ENCODE measurements at regions not wholly inside any gene's neighbourhood (a gene's known extent, or its start where the extent isn't known, plus 50 kb on each side); places are given as distances from the start of the nearest gene placed in this dataset.

- no peak for ATAC-seq
- TF ChIP-seq CTCF (IDR thresholded peaks at IDR 0.05) (no peak), TCF7L2 (IDR thresholded peaks at IDR 0.05; ENCODE audit: low read depth, low read length) (no peak), SIN3A (IDR thresholded peaks at IDR 0.05; ENCODE audit: borderline replicate concordance, insufficient read depth, low read depth, low read length) (no peak), REST (IDR thresholded peaks at IDR 0.05; ENCODE audit: insufficient read depth in 1 of 2, low read depth in 2 of 2, low read length in 1 of 2) (no peak), POLR2AphosphoS5 (IDR thresholded peaks at IDR 0.05; ENCODE audit: low read depth, low read length) (no peak)
- DNase-seq (ENCODE audit: low read depth, low spot score) = no peak
- no peak overlapping the region for H3K27ac ChIP-seq (ENCODE audit: low read length)
- no peaks in the 10 kb centered on the region for H3K27me3 ChIP-seq (ENCODE audit: control insufficient read depth, insufficient read depth, low read length)
- ChIA-PET CTCF (no interaction called here), POLR2A (no interaction called here)
- H3K36me3 ChIP-seq (ENCODE audit: control insufficient read depth, insufficient read depth, low read length) = no peaks in the 10 kb centered on the region
- no TSS peak for BruUV-seq (replicated peaks)
- no peaks in the 10 kb centered on the region for H3K4me1 ChIP-seq (ENCODE audit: control insufficient read depth, insufficient read depth, low read length)
- H3K4me3 ChIP-seq (ENCODE audit: low read depth in 2 of 2, low read length in 2 of 2) = no peak overlapping the region
- in situ Hi-C loops (cut with HindIII; ENCODE audit: low pct_unique_long_range_greater_than_20kb, low sequenced_read_pairs) = no loop called here
- intact Hi-C loops (cut with micrococcal nuclease; ENCODE audit: unreplicated experiment) = no loop called here
- no peaks in the 10 kb centered on the region; the same call in 1 of the 2 replicates for H3K9me3 ChIP-seq (ENCODE audit: control insufficient read depth, insufficient read depth, low read depth, low read length)
Measured at GRCh38 chr3:148262980-148263379, 434.7 kb upstream of the AGTR1 start.

GRCh38 chr3:148265841-148266240 is 431.9 kb upstream of the AGTR1 start:
- no peaks in the 10 kb centered on the region for H3K27me3 ChIP-seq (ENCODE audit: control insufficient read depth, insufficient read depth, low read length)
- ChIA-PET CTCF (no interaction called here), POLR2A (no interaction called here)
- H3K9me3 ChIP-seq (ENCODE audit: control insufficient read depth, insufficient read depth, low read depth, low read length) = no peaks in the 10 kb centered on the region; the same call in 1 of the 2 replicates
- intact Hi-C loops (cut with micrococcal nuclease; ENCODE audit: unreplicated experiment) (no loop called here), in situ Hi-C loops (cut with HindIII; ENCODE audit: low pct_unique_long_range_greater_than_20kb, low sequenced_read_pairs) (no loop called here)
- no peaks in the 10 kb centered on the region for H3K4me1 ChIP-seq (ENCODE audit: control insufficient read depth, insufficient read depth, low read length)
- TF ChIP-seq SIN3A (IDR thresholded peaks at IDR 0.05; ENCODE audit: borderline replicate concordance, insufficient read depth, low read depth, low read length) = no peak
- no peak for TF ChIP-seq POLR2AphosphoS5 (IDR thresholded peaks at IDR 0.05; ENCODE audit: low read depth, low read length)
- no peak for TF ChIP-seq CTCF (IDR thresholded peaks at IDR 0.05)
- no peaks in the 10 kb centered on the region for H3K36me3 ChIP-seq (ENCODE audit: control insufficient read depth, insufficient read depth, low read length)
- ATAC-seq = no peak
- H3K27ac ChIP-seq (ENCODE audit: low read length) = no peak overlapping the region
- H3K4me3 ChIP-seq (ENCODE audit: low read depth in 2 of 2, low read length in 2 of 2) = no peak overlapping the region
- BruUV-seq (replicated peaks) = no TSS peak
- DNase-seq (ENCODE audit: low read depth, low spot score) = no peak

Measured in Panc1 (cell line).